ENCODE measurements at regions not wholly inside any gene's neighbourhood (a gene's known extent, or its start where the extent isn't known, plus 50 kb on each side); places are given as distances from the start of the nearest gene placed in this dataset.

GRCh38 chr14:104277416-104278213 lies 139.2 kb downstream of the KIF26A start:
- no peak for DNase-seq

GRCh38 chr14:104278214-104278534 lies 139.8 kb downstream of the KIF26A start:
- no peak for DNase-seq

GRCh38 chr14:104280085-104280901 lies 141.9 kb downstream of the KIF26A start:
- DNase-seq = no peak

GRCh38 chr14:104280902-104281767 lies 142.7 kb downstream of the KIF26A start:
- DNase-seq = no peak

- no peak for DNase-seq
Measured at GRCh38 chr14:104281768-104282301, 143.4 kb downstream of the KIF26A start.

GRCh38 chr14:104282332-104283196 lies 144.2 kb downstream of the KIF26A start:
- DNase-seq = peak; percentile 13

GRCh38 chr14:104283197-104284106 lies 145.1 kb downstream of the KIF26A start:
- DNase-seq = peak; percentile 32

GRCh38 chr14:104284107-104284592 lies 145.8 kb downstream of the KIF26A start:
- peak; percentile 10 for DNase-seq

GRCh38 chr14:104284636-104285507 lies 146.5 kb downstream of the KIF26A start:
- no peak for DNase-seq

- DNase-seq = no peak
Measured at GRCh38 chr14:104285508-104285840, 147.1 kb downstream of the KIF26A start.

- DNase-seq = no peak
Measured at GRCh38 chr14:104286086-104286485, 147.7 kb downstream of the KIF26A start.

GRCh38 chr14:104286496-104286895 lies 148.1 kb downstream of the KIF26A start:
- no peak for DNase-seq

GRCh38 chr14:104287301-104288009 lies 149.1 kb downstream of the KIF26A start:
- DNase-seq = no peak

GRCh38 chr14:104288272-104288671 lies 149.9 kb downstream of the KIF26A start:
- no peak for DNase-seq

GRCh38 chr14:104289507-104289906 lies 151.1 kb downstream of the KIF26A start:
- DNase-seq = no peak

GRCh38 chr14:104290058-104290667 lies 151.8 kb downstream of the KIF26A start:
- DNase-seq = no peak

GRCh38 chr14:104290756-104291122 lies 152.4 kb downstream of the KIF26A start:
- DNase-seq = no peak

GRCh38 chr14:104291123-104292000 lies 153.0 kb downstream of the KIF26A start:
- DNase-seq = no peak

Data from NCI-H2171 treated with DMSO at 0.1 percent for 48 hours (cell line).